ENCODE measurements at regions not wholly inside any gene's neighbourhood (a gene's known extent, or its start where the extent isn't known, plus 50 kb on each side); places are given as distances from the start of the nearest gene placed in this dataset.

DNA sequence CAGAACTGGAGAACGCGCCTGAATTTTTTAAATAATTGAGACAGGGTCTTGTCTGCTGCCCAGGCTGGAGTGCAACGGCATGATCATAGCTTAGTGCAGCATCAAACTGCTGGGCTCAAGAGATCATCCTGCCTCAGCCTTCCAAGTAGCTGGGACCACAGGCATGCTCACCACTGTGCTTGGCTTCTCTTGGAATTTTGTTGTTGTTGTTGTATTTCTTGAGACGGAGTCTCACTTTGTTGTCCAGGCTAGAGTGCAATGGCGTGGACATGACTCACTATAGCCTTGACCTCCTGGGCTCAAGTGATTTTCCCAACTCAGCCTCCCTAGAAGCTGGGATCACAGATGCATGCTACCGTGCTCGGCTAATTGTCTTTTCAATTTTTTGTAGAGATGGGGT lies 58.4 kb upstream of the DAB2IP start:
- no peak overlapping the region for H3K4me3 ChIP-seq (replicated peaks in 1 of 2; ENCODE audit: low read depth in 2 of 2, low read length in 2 of 2)
- no peak for DNase-seq (ENCODE audit: low read depth in 2 of 2)
- TF ChIP-seq, protein P1, sequence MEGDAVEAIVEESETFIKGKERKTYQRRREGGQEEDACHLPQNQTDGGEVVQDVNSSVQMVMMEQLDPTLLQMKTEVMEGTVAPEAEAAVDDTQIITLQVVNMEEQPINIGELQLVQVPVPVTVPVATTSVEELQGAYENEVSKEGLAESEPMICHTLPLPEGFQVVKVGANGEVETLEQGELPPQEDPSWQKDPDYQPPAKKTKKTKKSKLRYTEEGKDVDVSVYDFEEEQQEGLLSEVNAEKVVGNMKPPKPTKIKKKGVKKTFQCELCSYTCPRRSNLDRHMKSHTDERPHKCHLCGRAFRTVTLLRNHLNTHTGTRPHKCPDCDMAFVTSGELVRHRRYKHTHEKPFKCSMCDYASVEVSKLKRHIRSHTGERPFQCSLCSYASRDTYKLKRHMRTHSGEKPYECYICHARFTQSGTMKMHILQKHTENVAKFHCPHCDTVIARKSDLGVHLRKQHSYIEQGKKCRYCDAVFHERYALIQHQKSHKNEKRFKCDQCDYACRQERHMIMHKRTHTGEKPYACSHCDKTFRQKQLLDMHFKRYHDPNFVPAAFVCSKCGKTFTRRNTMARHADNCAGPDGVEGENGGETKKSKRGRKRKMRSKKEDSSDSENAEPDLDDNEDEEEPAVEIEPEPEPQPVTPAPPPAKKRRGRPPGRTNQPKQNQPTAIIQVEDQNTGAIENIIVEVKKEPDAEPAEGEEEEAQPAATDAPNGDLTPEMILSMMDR (IDR thresholded peaks at IDR 0.05; ENCODE audit: low read depth, low read length): no peak

DNA sequence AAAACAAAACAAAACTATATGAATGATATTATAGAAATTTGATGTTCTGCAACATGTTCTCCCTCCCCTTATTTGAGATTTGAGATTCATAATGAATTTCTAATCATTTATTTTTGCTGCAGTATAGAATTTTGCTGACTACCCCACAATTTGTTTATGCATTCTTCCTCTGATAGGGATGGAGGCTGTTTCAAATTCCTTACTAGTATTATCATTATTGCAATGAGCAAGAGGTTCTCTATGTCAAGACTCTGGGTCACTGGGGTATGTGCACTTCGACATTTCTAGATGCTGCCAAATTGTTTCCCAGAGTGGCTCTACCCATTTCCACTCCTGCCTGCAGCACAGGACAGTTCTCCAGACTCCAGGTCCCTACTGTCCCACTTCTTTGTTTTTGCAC lies 54.9 kb upstream of the DAB2IP start:
- no peak overlapping the region for H3K4me3 ChIP-seq (replicated peaks in 1 of 2; ENCODE audit: low read depth in 2 of 2, low read length in 2 of 2)
- TF ChIP-seq, protein P1 (IDR thresholded peaks at IDR 0.05; ENCODE audit: low read depth, low read length): no peak
- DNase-seq (ENCODE audit: low read depth in 2 of 2): peak in 1 of 2 donors; percentile 13

DNA sequence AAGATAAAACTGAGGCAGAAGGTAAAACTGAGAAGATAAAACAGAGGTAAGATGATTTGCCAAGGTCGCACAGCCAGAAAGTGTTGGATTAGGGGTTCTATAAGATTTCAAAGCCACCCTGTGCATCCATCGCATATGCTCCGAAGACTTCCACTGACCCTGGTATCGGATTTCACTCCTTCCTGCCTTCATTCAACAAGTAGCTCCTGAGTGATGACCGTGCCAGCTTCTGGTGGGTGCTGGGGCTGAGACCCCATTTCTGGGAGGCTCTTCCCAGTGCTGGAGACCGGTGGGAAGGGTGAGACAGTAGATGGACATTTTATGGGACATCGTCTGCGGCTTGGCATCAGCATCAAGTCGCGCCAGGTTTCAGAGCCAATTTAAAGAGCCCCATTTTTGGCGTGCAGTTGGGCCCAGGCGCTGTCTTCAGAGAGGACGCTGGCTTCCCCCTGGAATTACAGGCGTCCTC lies 53.7 kb upstream of the DAB2IP start:
- DNase-seq (ENCODE audit: low read depth in 2 of 2): no peak
- TF ChIP-seq, protein P1 (IDR thresholded peaks at IDR 0.05; ENCODE audit: low read depth, low read length): no peak
- no peak overlapping the region for H3K4me3 ChIP-seq (replicated peaks in 1 of 2; ENCODE audit: low read depth in 2 of 2, low read length in 2 of 2)

DNA sequence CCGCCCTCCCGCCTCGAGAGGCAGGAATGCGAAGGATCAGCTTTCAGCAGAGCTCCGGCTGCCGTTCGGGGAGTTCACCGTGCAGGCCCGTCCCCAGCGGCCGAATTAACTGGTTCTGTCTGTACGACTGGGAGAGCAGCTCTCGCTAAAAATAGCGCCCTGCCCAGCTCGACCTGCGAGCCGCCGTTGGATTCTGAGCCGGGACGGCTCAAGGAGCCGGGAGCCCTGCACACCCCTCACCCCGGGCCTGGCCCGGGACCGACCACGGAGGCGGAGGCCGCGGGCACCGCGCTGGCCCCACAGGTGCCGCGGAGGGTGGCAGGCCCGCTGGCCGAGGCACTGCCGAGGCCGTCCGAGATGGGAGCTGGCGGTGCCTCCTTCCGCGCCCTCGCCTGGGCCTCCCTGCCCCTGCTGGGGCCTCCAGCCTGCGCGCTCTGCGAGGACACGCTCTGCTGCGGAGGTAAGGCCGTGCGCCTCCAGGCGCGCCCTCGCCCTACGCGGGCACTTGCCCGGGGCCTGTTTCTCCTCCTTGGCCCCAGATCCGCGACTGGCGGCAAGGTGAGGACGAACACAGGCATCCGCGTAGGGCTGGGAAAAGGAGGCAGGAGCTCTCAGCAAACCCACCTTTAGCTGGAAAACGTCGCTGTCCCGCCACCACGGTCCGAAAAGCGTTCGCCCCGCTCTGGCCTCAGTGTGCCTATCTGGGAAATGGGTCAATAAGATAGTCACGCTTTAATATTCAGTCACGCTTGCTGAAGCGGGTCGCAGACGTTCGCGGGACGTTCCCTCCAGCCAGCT lies 53.1 kb upstream of the DAB2IP start:
- TF ChIP-seq, protein P1 (IDR thresholded peaks at IDR 0.05; ENCODE audit: low read depth, low read length): no peak
- H3K4me3 ChIP-seq (replicated peaks in 1 of 2; ENCODE audit: low read depth in 2 of 2, low read length in 2 of 2): peak overlapping the region in 1 of 2 donors; percentile 14
- peak; percentile 48 to 69 for DNase-seq (ENCODE audit: low read depth in 2 of 2)

DNA sequence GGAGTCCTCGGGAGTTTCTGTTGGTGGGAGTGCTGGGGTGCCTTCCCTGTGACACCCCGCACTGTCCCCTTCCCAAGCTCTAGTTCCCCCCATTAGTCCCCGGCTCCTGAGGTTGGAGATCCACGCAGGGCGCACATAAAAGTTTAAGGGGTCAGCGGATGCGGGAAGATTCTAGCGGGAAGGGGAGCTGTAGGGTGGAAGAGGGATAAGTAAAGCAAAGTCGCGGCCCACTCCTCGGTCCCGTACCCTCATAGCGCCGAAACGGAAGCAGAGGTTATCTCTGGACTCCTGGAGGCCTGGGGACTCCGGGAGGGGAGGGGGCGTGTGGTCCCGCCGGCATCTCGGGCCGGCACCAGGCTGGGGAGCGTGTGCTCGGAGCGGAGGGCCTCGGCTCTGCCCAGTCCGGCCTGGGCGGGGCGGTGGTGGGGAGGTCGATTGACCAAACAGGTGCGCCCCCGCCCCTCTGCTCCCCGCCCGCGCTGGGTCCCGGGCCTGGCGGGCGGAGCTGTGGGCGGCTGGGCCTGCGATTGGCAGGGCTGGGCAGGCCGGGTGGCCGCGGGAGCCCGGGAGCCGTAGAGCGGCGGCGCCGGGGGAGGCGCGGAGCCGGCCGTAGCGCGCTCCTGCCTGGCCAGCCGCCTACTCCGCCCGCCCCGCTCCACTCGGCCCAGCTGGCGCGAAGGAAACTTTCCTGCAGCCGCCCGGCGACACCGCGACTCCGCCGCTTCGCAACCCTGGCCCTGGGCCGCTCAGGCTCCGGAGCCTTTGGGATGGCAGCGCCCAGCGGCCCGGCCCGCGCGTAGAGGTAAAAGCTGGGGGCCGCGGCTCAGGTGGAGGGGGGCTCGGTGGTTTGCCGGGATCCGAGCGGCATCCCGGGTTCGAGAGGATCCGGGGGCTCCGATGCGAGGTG lies 52.2 kb upstream of the DAB2IP start:
- DNase-seq (ENCODE audit: low read depth in 2 of 2): peak in 1 of 2 donors; percentile 21
- TF ChIP-seq, protein P1 (IDR thresholded peaks at IDR 0.05; ENCODE audit: low read depth, low read length): no peak
- H3K4me3 ChIP-seq (replicated peaks in 1 of 2; ENCODE audit: low read depth in 2 of 2, low read length in 2 of 2): peak overlapping the region; percentile 28

DNA sequence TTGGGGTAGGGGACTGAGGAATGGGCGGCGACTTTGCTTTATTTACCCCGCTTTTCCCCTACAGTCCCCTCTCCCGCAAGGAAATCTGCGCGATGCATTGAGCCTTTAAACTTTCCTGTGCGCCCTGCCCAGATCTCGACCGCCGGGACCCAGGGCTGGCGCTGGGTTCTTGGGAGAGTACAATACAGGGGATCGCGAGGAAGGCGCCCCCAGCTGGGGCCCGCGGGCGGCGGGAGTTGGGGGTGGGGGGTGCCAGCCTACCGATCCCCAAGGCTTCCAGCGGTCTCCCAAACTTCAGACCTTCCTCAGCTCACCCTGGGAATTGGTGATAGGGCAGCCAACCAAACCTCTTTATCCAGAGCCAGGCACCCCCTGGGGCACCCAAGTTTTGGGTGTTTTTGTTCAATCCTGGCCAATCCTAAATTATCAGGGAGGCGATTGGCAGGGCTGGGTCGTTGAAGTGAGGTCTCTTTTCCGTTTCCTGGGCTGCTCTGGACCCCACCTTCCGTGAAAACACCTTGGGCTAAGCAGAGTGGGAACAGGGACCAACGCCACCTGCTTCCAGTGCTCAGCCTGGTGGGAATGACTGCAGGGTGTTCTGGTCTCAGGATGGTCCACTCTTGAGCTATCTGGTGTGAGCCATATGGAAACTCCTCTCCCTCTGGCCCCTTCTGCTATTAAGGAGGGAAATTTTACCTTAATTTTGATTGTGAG lies 51.4 kb upstream of the DAB2IP start:
- peak overlapping the region; percentile 28 for H3K4me3 ChIP-seq (replicated peaks in 1 of 2; ENCODE audit: low read depth in 2 of 2, low read length in 2 of 2)

More for the DNA sequence above, 51.4 kb upstream of the DAB2IP start:
- TF ChIP-seq, protein P1 (IDR thresholded peaks at IDR 0.05; ENCODE audit: low read depth, low read length): no peak
- no peak for DNase-seq (ENCODE audit: low read depth in 2 of 2)

All from cardiac fibroblast (primary cell).